Subcutaneous abdominal adipose tissue (tissue), 5 donors: ENCODE measurements at regions not wholly inside any gene's neighbourhood (a gene's known extent, or its start where the extent isn't known, plus 50 kb on each side); places are given as distances from the start of the nearest gene placed in this dataset.

Experiments
- H3K27ac ChIP-seq: one replicate; pipeline ENCODE4 v1.7.0; 2013; ENCODE audit warnings: low read depth, mild to moderate bottlenecking, inconsistent platforms, low read length, moderate library complexity
- H3K27me3 ChIP-seq, 5 donors: one replicate each; pipeline ENCODE4 v1.7.0; 2013; ENCODE audit warnings: low read length in 5 of 5, inconsistent platforms in 1 of 5; ENCODE audit not compliant: control insufficient read depth in 5 of 5, insufficient read depth in 4 of 5
- H3K36me3 ChIP-seq, 5 donors: one replicate each; pipeline ENCODE4 v1.7.0; 2013; ENCODE audit warnings: low read length in 5 of 5; ENCODE audit not compliant: control insufficient read depth in 5 of 5, insufficient read depth in 5 of 5
- H3K4me1 ChIP-seq, 5 donors: one replicate each; pipeline ENCODE4 v1.7.0; 2013; ENCODE audit warnings: low read length in 5 of 5, mild to moderate bottlenecking in 3 of 5, moderate library complexity in 1 of 5; ENCODE audit not compliant: control insufficient read depth in 5 of 5, insufficient read depth in 5 of 5
- H3K4me3 ChIP-seq, 5 donors: one replicate each; pipeline ENCODE4 v1.7.0; 2013; ENCODE audit warnings: low read length in 5 of 5, low read depth in 1 of 5
- H3K9ac ChIP-seq, 5 donors: one replicate each; pipeline ENCODE4 v1.7.0; 2013; ENCODE audit warnings: low read length in 5 of 5, mild to moderate bottlenecking in 4 of 5, moderate library complexity in 3 of 5
- H3K9me3 ChIP-seq, 5 donors: one replicate each; pipeline ENCODE4 v1.7.0; 2013; ENCODE audit warnings: low read length in 5 of 5; ENCODE audit not compliant: control insufficient read depth in 5 of 5
- donor health status: healthy.
- donor health status: healthy.
- donor health status: healthy.
- donor health status: healthy.
- donor health status: healthy.

DNA sequence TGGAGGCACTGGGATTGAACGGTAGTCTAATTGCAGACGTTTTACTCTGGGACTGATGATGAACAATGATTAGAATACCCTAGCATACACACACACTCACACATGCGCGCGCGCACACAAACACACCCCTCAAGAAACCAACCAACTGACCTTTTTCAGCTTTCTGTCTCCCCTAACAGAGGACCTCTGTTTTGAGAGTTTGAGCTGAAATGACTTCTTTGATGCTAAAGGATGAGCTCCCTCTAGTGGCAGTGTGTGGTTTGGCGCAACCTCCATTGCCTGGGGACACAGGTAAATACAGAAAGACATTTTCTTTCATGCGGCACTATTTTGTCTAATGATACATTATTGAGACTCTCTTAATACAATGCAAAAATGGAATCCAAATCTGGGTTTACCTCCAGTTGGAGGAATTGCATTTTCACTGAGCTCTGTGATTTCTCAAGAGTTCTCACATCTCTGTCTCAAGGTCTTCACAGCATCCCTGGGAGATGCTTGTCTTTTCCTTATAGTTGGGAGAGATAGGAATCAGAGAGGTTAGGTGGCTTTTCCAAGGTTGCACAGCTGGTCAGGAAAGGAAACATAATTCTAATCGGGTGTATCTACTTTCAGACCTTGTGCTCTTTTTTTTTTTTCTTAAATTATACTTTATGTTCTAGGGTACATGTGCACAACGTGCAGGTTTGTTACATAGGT, 187.5 kb downstream of the TMEM38B start:
- Histone ChIP-seq H3K4me1 (no peaks in the 10 kb centered on the region), H3K27ac (no peak overlapping the region), H3K9ac (no peak overlapping the region), H3K27me3 (peaks cover 0 to 2% (median 0%) of the 10 kb centered on the region in 5 donors), H3K4me3 (no peak overlapping the region), H3K36me3 (no peaks in the 10 kb centered on the region), H3K9me3 (no peaks in the 10 kb centered on the region)

DNA sequence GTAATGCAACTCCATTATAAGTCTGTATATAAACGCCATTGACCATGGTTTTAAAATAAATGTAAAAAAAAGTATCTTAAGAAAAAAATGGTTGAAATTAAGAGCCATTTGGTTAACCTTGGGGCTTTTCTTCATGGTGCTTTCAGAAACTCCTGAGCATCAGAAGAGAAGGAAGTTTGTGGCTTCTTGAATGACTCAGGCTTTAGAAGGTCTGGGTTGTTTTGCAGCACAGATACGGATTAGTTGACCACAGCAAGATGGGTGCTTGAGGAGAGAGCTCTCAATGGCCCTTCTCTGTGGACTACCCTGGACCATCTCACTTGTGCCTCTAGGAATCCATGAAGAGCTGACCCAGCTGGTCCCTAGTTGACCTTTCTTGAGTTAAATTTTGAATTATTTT, 189.5 kb downstream of the TMEM38B start:
- Histone ChIP-seq H3K27ac (no peak overlapping the region), H3K4me3 (no peak overlapping the region), H3K27me3 (no peaks in the 10 kb centered on the region), H3K9me3 (no peaks in the 10 kb centered on the region), H3K36me3 (no peaks in the 10 kb centered on the region), H3K4me1 (no peaks in the 10 kb centered on the region), H3K9ac (no peak overlapping the region)

DNA sequence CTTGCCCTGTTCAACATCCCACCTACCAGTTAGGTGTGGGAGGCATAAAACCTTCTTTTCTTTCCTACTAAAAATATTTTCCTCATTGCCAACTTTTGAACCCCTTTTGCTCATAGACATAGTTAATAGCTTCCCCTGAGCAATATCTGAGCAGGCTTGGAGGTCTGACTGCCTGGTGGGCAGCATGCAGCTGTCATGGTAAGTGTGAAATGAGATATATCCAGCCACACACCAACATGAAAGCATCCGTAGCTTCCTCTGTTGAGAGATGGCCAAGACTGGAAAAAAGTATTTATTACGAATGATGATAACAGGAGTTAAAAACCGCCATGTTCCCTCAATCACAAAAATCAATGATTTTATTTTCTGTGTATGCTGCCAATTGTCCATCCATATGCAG, 190.1 kb downstream of the TMEM38B start:
- no peaks in the 10 kb centered on the region for H3K36me3 ChIP-seq
- no peaks in the 10 kb centered on the region for H3K4me1 ChIP-seq
- no peaks in the 10 kb centered on the region for H3K9me3 ChIP-seq
- H3K27me3 ChIP-seq: no peaks in the 10 kb centered on the region
- no peak overlapping the region for H3K9ac ChIP-seq
- H3K4me3 ChIP-seq: no peak overlapping the region
- no peak overlapping the region for H3K27ac ChIP-seq

DNA sequence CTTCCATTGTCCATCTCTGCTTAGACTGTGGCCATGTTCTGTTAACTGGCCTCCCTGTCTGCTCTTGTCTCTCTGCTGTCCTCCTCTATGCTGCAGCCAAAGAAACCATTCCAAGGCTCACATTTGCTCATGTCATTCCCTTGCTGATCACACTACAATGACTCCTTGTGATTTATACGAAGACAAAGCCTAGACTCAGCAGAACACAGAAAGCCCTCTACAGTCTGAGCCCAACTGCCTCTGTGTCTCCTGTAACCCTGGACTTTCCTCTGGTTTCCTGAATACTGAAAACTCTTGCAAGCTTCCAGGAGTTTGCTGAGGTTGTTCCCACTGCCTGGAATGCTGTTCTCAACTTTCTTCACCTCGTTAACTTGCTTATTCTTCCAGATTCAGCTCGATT, 191.8 kb downstream of the TMEM38B start:
- no peak overlapping the region for H3K27ac ChIP-seq
- H3K9me3 ChIP-seq: no peaks in the 10 kb centered on the region
- H3K27me3 ChIP-seq: no peaks in the 10 kb centered on the region
- no peak overlapping the region for H3K9ac ChIP-seq
- H3K4me1 ChIP-seq: no peaks in the 10 kb centered on the region
- no peak overlapping the region for H3K4me3 ChIP-seq
- no peaks in the 10 kb centered on the region for H3K36me3 ChIP-seq

DNA sequence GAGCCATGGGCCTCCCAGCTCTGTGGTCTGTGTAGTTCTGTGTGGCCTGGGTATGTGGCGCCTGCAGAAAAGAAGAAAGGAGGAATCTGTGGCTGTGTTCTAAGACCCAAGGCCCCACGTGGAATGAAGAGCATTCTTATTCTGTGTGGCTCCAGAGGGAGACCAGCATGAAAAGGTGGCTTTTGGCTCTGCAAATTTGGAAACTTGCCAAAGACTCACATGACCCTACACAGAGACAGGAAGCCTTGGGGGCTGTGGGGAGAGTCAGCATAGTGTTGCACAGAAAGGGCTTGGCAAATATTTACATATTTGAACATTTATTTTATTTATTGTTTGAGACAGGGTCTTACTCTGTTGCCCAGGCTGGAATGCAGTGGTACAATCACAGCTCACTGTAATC, 193.3 kb downstream of the TMEM38B start:
- H3K9me3 ChIP-seq: no peaks in the 10 kb centered on the region
- H3K4me3 ChIP-seq: no peak overlapping the region
- H3K36me3 ChIP-seq: no peaks in the 10 kb centered on the region
- H3K27ac ChIP-seq: no peak overlapping the region
- H3K27me3 ChIP-seq: no peaks in the 10 kb centered on the region
- no peaks in the 10 kb centered on the region for H3K4me1 ChIP-seq
- H3K9ac ChIP-seq: no peak overlapping the region

DNA sequence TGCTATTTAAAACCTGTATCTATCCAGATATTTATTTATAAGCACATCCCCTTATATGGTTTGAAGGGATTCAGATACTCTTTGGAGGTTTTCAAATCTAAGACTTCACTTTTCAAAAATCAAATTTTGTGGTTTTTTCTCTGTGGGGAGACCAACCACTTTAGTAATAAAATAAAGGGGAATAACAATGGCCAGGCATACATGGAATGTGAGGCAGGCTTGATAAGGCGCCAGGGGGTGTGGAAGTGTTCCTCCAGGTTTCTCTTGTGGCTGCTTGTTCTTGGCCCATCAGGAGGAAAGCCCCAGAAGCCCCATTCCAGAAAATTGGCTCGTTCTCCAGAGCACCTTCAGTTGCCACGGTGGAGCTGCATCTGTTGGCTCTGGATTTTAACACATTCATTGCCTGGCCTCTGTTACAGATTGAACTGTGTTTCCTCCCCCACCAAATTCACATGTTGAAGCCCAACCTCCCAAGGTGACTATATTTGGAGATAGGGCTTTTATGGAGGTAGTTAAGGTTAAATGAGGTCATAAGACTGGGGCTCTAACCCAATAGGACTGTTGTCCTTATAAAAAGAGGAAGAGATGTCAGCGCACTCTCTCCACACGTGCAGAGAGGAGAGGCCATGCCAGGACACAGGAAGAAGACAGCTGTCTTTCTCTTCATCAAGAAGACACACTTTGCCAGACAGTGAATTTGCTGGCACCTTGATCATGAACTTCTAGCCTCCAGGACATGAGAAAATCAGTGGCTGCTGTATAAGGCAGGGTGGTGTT, 195.9 kb downstream of the TMEM38B start:
- H3K9me3 ChIP-seq: no peaks in the 10 kb centered on the region
- H3K27ac ChIP-seq: no peak overlapping the region
- H3K27me3 ChIP-seq: no peaks in the 10 kb centered on the region
- no peak overlapping the region for H3K4me3 ChIP-seq
- H3K4me1 ChIP-seq: no peaks in the 10 kb centered on the region
- no peaks in the 10 kb centered on the region for H3K36me3 ChIP-seq
- H3K9ac ChIP-seq: no peak overlapping the region

DNA sequence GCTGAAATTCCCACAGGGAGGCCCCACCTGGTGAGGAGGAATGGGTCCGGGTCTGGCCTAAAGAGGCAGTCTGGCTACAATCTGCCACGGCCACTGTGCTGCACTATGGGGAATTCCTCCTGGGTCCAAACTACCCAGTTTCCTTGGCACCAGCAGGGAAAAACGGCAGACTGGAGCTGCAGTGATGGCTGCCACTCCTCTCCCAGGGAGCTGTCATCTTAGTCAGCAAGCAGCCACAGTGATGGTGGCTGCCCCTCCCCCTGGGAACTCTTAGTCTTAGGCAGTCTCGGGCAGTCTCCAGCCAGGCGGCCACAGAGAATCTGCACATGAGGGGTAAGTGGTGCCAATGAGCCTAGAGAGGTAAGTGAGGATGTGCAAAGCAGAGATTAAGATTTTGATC, 205.8 kb downstream of the TMEM38B start:
- Histone ChIP-seq H3K27ac (no peak overlapping the region), H3K27me3 (no peaks in the 10 kb centered on the region), H3K9ac (no peak overlapping the region), H3K4me1 (peaks cover 0 to 4% (median 0%) of the 10 kb centered on the region in 5 donors), H3K36me3 (no peaks in the 10 kb centered on the region), H3K9me3 (peaks cover 0 to 3% (median 0%) of the 10 kb centered on the region in 5 donors), H3K4me3 (no peak overlapping the region)

DNA sequence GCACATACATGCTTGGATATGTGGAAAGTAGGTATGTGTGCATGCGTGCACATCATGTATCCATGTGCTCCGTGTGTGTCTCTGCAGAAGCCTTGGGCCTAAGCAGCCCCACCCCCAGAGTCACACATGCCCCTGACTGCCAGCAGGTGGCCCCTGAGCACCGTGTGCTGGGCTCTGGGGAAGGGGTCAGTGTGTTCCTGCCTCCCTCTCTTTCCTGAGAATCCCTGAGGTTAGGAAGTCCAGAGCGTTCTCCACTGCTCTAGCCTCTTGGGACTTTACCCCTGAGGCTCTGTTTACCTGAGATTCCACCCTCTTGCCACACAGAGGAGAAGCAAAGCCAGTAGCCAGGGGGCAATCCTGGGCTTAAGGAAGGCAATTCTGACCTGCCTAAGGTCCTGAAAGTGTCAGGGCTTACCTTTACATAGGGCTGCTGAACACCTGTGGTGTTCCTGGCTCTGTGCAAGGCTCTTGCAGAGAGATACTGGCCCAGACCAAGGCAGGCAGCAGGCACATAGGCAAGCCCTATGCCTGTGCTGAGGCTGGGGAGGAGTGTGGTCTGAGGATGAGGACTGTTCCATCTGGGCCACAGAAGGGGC, 207.3 kb downstream of the TMEM38B start:
- Histone ChIP-seq H3K36me3 (no peaks in the 10 kb centered on the region), H3K4me1 (peaks cover 0 to 4% (median 0%) of the 10 kb centered on the region in 5 donors), H3K9ac (no peak overlapping the region), H3K9me3 (no peaks in the 10 kb centered on the region), H3K27me3 (no peaks in the 10 kb centered on the region), H3K4me3 (no peak overlapping the region), H3K27ac (no peak overlapping the region)

DNA sequence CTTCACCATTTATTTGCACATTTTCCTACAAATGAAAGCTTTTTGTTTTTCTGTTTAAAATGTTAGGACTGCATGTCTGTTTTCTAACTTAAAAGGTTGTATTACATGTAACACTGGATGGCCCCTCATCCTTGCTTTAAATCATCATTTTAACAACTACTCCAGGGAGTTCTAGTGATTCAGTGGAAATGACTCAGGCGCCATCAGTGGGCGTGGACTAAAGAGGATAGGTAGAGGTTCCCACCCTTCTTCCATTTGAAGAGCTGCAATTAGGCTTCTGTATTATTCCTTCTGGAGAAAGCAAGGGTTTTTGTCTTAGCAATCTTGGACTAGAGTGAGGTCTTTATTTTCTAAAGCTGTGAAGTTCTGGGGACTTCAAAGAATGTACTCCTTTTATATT, 213.7 kb downstream of the TMEM38B start:
- Histone ChIP-seq H3K4me1 (peaks cover 0 to 18% (median 9%) of the 10 kb centered on the region in 5 donors), H3K27ac (no peak overlapping the region), H3K27me3 (no peaks in the 10 kb centered on the region), H3K9ac (no peak overlapping the region), H3K9me3 (no peaks in the 10 kb centered on the region), H3K4me3 (no peak overlapping the region), H3K36me3 (no peaks in the 10 kb centered on the region)
